HUES48 (cell line): ENCODE measurements at regions not wholly inside any gene's neighbourhood (a gene's known extent, or its start where the extent isn't known, plus 50 kb on each side); places are given as distances from the start of the nearest gene placed in this dataset.
A peak's percentile ranks its signal among the peaks of the same experiment; 100 is the strongest.
"Not testable (repeated sequence)": the region's sequence is repeated elsewhere in the genome, so short reads cannot be mapped to it uniquely, and the experiment has no call there.

Experiments used
- H3K27ac ChIP-seq: one replicate; pipeline ENCODE4 v1.7.0; 2013; ENCODE audit warnings: low read depth, low read length, inconsistent platforms
- H3K27me3 ChIP-seq: 2 replicates; pipeline ENCODE4 v1.6.1; 2013; ENCODE audit warnings: mild to moderate bottlenecking, low read length; ENCODE audit not compliant: control insufficient read depth, insufficient read depth
- H3K36me3 ChIP-seq: 2 replicates; pipeline ENCODE4 v1.6.1; 2013; ENCODE audit warnings: low read length; ENCODE audit not compliant: control insufficient read depth, insufficient read depth
- H3K4me1 ChIP-seq: 2 replicates; pipeline ENCODE4 v1.6.1; 2013; ENCODE audit warnings: mild to moderate bottlenecking, low read length; ENCODE audit not compliant: control insufficient read depth, insufficient read depth
- H3K4me3 ChIP-seq: 2 replicates; pipeline ENCODE4 v1.5.1; 2013; ENCODE audit warnings: mild to moderate bottlenecking, low read depth, low read length
- H3K9ac ChIP-seq: 2 replicates; pipeline ENCODE4 v1.6.1; 2013; ENCODE audit warnings: mild to moderate bottlenecking, low read depth, low read length, moderate library complexity
- H3K9me3 ChIP-seq: 2 replicates; pipeline ENCODE4 v1.6.1; 2013; ENCODE audit warnings: low read length; ENCODE audit not compliant: control insufficient read depth, insufficient read depth

GRCh38 chr5:126677121-126677520, 76.4 kb downstream of the PHAX start:
- Histone ChIP-seq H3K4me3 (no peak overlapping the region), H3K27ac (no peak overlapping the region), H3K27me3 (no peaks in the 10 kb centered on the region), H3K36me3 (no peaks in the 10 kb centered on the region), H3K4me1 (peaks cover 25% of the 10 kb centered on the region), H3K9ac (no peak overlapping the region), H3K9me3 (no peaks in the 10 kb centered on the region)

GRCh38 chr5:126680191-126680817, 79.6 kb downstream of the PHAX start:
- peaks cover 10% of the 10 kb centered on the region for H3K4me1 ChIP-seq
- H3K27me3 ChIP-seq = no peaks in the 10 kb centered on the region
- no peak overlapping the region for H3K9ac ChIP-seq
- H3K9me3 ChIP-seq = no peaks in the 10 kb centered on the region
- H3K27ac ChIP-seq = peak overlapping the region; percentile 36
- H3K4me3 ChIP-seq = no peak overlapping the region
- no peaks in the 10 kb centered on the region for H3K36me3 ChIP-seq

GRCh38 chr5:126681314-126681713, 80.6 kb downstream of the PHAX start:
- not testable (repeated sequence) for H3K9me3 ChIP-seq, H3K27ac ChIP-seq, H3K9ac ChIP-seq, H3K36me3 ChIP-seq, H3K27me3 ChIP-seq, H3K4me3 ChIP-seq
- H3K4me1 ChIP-seq = peaks cover 10% of the 10 kb centered on the region

GRCh38 chr5:126681970-126682369, 81.2 kb downstream of the PHAX start:
- no peaks in the 10 kb centered on the region for H3K9me3 ChIP-seq
- H3K27me3 ChIP-seq = no peaks in the 10 kb centered on the region
- no peak overlapping the region for H3K27ac ChIP-seq
- H3K4me1 ChIP-seq = peaks cover 10% of the 10 kb centered on the region
- no peak overlapping the region for H3K4me3 ChIP-seq
- no peak overlapping the region for H3K9ac ChIP-seq
- H3K36me3 ChIP-seq = no peaks in the 10 kb centered on the region

GRCh38 chr5:126682856-126683255, 82.1 kb downstream of the PHAX start:
- Histone ChIP-seq H3K4me1 (peaks cover 10% of the 10 kb centered on the region), H3K27ac (no peak overlapping the region), H3K27me3 (no peaks in the 10 kb centered on the region), H3K4me3 (no peak overlapping the region), H3K9me3 (no peaks in the 10 kb centered on the region), H3K36me3 (no peaks in the 10 kb centered on the region), H3K9ac (no peak overlapping the region)

GRCh38 chr5:126683912-126684311, 83.2 kb downstream of the PHAX start:
- Histone ChIP-seq H3K27ac (no peak overlapping the region), H3K36me3 (no peaks in the 10 kb centered on the region), H3K4me1 (peaks cover 10% of the 10 kb centered on the region), H3K4me3 (no peak overlapping the region), H3K9ac (no peak overlapping the region), H3K27me3 (no peaks in the 10 kb centered on the region), H3K9me3 (no peaks in the 10 kb centered on the region)

- peak overlapping the region; percentile 59 for H3K27ac ChIP-seq
- not testable (repeated sequence) for H3K27me3 ChIP-seq, H3K4me1 ChIP-seq, H3K36me3 ChIP-seq, H3K4me3 ChIP-seq, H3K9ac ChIP-seq, H3K9me3 ChIP-seq
These were observed 84.1 kb downstream of the PHAX start for GRCh38 chr5:126684656-126685442.

GRCh38 chr5:126686451-126687126, 85.8 kb downstream of the PHAX start:
- Histone ChIP-seq H3K9me3 (no peaks in the 10 kb centered on the region), H3K36me3 (no peaks in the 10 kb centered on the region), H3K27ac (no peak overlapping the region), H3K4me1 (no peaks in the 10 kb centered on the region), H3K4me3 (no peak overlapping the region), H3K9ac (no peak overlapping the region), H3K27me3 (no peaks in the 10 kb centered on the region)

- Histone ChIP-seq H3K9ac (no peak overlapping the region), H3K4me1 (no peaks in the 10 kb centered on the region), H3K9me3 (no peaks in the 10 kb centered on the region), H3K27ac (no peak overlapping the region), H3K36me3 (no peaks in the 10 kb centered on the region), H3K4me3 (no peak overlapping the region), H3K27me3 (no peaks in the 10 kb centered on the region)
These were observed 84.0 kb upstream of the LMNB1 start for GRCh38 chr5:126692971-126693370.

GRCh38 chr5:126693806-126694205, 83.1 kb upstream of the LMNB1 start:
- no peak overlapping the region for H3K27ac ChIP-seq

GRCh38 chr5:126694403-126694802, 82.5 kb upstream of the LMNB1 start:
- H3K36me3 ChIP-seq = no peaks in the 10 kb centered on the region
- H3K4me3 ChIP-seq = no peak overlapping the region
- H3K27me3 ChIP-seq = no peaks in the 10 kb centered on the region
- H3K9me3 ChIP-seq = no peaks in the 10 kb centered on the region
- H3K9ac ChIP-seq = no peak overlapping the region
- no peaks in the 10 kb centered on the region for H3K4me1 ChIP-seq
- H3K27ac ChIP-seq = no peak overlapping the region

More at GRCh38 chr5:126693806-126694205, 83.1 kb upstream of the LMNB1 start:
- no peaks in the 10 kb centered on the region for H3K9me3 ChIP-seq
- no peaks in the 10 kb centered on the region for H3K27me3 ChIP-seq
- no peak overlapping the region for H3K9ac ChIP-seq
- H3K36me3 ChIP-seq = no peaks in the 10 kb centered on the region
- no peak overlapping the region for H3K4me3 ChIP-seq
- no peaks in the 10 kb centered on the region for H3K4me1 ChIP-seq
